NCI-H1436 treated with DMSO at 0.1 percent for 48 hours (cell line): ENCODE measurements at regions not wholly inside any gene's neighbourhood (a gene's known extent, or its start where the extent isn't known, plus 50 kb on each side); places are given as distances from the start of the nearest gene placed in this dataset.

Source experiments
- DNase-seq: peaks from one replicate; lab custom pipeline; 2025; lab: John Stamatoyannopoulos, UW

DNA sequence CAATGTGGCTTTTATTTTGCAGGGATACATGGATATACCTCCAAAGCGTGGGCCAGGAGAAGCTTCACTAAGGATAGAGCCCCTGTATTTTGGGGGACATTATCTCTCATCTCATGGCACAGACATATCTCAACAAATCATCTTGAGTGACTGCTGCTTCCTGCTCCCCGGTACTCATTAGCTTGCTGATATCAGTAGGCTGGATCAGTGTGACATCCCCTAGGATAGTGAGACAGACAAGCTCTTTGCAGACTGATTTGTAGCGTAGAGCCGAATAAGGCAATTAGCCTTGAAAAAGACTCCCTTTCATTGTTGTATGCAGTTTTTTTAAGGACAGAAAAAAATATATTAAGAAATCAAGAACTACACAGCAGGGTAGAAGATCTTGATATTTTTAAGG lies 237.7 kb upstream of the CDH9 start:
- DNase-seq = no peak

DNA sequence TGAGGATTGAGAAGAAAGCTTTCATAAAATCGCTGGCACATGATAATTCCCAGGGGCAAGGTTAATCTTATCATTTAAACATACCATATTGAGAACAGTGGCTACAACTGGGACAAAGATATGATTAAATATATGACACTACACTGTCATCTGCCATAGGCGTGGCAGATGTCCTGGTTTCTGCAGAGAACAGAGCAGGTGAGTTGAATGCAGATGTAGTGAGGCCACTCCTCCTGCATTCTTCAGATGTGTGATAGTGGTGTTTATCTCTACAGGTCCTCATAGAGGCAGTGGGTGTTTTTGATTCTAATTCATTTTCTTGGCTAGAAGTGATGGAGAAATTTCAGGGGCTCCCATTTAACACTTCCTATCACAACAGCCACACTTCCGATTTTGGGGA lies 237.0 kb upstream of the CDH9 start:
- DNase-seq = no peak

DNA sequence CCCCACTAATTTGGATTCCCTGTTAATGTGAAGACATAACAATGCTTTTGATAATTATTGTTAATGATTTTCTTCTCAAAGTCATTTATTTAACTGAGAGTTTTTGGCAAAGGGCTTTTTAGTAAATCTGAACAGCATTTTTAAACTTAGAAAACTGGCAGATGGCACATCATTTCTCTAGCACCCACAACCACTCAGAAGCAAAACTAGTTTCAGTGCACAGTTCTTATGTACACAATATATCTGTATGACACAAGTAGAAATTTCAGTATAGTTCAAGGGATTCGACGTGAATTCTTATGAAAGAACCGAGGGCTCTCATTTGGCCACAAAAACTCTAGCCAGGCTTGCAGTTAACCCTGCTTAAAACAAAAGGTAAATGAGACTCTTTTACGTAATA lies 231.4 kb upstream of the CDH9 start:
- no peak for DNase-seq

DNA sequence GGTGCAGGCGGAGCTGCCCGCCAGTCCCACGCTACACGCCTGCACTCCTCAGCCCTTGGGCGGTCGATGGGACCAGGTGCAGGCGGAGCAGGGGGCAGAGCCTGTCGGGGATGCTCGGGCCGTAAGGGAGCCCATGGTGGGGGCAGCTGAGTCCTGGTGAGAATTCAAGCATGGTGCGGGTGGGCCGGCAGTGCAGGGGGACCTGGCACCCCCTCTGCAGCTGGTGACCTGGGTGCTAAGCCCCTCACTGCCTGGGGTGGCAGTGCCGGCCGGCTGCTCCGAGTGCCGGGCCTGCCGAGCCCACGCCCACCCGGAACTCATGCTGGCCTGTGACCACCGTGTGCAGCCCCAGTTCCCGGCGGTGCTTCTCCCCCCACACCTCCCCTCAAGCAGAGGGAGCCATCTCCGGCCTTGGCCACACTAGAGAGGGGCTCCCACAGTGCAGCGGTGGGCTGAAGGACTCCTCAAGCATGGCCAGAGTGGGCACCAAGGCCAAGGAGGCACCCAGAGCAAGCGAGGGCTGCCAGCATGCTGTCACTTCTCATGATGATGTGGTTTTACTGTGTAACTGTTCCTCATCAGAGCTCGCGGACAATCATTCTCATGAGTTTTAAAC lies 228.9 kb upstream of the CDH9 start:
- no peak for DNase-seq

DNA sequence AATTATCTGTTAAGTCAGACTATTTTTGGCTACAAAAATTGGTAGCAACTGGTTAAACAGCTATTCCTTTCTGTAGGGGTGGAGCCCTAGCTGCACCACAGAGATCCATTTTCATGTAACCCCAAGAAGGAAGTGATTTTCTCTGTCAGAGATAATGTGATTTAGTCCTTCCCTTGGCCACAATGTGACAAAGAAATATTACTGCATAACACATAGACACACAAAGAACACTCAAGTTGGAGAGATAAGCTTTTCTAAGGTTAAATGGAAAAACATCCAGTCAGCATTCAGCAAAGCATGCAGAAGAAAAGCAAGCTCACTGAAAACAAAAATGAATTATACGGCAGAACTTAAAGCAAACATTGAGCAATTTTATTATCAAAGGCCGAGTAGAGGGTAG lies 227.8 kb upstream of the CDH9 start:
- no peak for DNase-seq

DNA sequence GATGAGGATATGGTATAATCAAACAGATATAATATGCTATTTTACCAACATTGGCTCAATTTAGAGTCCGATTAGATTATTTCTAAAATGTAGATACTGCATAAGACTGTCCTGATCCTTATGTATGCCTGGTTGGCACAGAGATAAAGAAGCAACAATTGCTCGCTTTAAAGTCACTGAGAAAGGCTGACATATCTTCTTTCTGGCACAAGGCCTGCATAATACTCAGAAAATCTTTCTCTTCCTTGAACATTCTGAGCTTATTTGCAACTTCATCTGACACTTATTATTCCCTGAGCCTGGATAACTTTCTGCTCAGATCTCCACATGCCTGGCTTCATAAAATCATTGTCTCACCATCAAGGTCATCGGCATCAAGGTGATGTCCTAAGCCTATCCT lies 219.3 kb upstream of the CDH9 start:
- no peak for DNase-seq

DNA sequence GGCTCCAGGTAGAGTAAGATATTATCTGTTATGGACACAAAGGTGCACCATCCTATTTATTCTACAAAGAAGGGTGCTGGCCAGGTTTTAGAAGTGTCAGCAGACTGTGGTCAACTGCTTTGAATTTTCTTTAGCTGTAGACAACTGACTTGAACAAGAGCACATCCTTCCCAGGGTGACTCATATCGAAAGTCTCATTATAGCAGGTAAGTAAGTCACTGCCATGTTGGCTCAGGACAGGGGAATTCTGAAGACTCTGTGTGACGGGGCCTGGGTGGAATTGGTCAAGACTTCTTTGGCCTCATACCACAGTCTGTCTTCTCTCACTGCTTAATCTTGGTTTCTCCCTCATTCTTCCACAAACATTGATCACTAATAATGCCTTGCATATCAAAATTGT lies 214.5 kb upstream of the CDH9 start:
- DNase-seq = no peak

DNA sequence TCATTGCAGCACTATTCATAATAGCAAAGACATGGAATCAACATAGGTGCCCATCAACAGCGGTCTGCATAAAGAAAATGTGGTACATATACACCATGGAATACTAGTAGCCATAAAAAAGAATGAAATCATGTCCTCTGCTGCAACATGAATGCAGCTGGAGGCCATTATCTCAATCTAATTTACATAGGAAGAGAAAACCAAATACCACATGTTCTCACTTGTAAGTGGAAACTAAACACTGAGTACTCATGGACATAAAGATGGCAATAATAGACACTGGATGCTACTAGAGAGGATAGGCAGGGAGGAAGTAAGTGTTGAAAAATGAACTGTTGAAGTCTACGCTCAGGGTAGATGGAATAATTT lies 203.9 kb upstream of the CDH9 start:
- no peak for DNase-seq

DNA sequence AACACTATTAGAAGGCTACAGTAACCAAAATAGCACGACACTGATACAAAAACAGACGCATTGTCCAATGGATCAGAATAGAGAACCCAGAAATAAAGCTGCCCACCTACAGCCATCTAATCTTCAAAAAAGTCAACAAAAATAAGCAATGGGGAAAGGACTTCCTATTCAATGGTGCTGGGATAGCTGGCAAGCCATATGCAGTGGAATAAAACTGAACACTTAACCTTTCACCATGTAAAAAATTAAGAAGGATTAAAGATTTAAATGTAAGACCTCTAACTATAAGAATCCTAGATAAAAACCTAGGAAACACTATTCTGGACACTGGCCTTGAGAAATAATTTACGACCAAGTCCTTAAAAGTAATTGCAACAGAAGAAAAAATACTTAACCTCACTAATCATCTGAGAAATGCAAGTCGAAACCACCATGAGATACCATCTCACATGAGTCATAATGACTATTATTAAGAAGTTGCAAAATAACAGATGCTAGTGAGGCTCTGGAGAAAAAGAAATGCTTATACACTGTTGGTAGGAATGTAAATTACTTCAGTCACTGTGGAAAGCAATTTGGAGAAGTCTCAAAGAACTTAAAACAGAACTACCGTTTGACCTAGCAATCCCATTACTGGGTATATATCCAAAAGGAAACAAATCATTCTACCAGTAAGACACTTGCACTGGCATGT lies 203.3 kb upstream of the CDH9 start:
- no peak for DNase-seq

DNA sequence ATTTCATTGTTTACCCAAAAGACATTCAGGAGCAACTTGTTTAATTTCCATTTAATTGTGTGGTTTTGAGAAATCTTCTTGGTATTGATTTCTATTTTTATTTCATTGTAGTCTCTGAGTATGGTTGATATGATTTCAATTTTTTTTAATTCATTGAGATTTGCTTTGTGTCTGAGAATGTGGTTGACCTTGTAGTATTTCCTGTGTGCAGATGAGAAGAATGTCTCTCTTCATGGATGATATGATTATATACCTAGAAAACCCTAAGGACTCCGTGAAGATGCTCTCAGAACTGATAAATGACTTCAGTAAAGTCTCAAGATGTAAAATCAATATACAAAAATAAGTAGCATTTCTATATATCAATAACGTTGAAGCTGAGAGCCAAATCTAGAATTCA lies 202.4 kb upstream of the CDH9 start:
- DNase-seq = no peak

DNA sequence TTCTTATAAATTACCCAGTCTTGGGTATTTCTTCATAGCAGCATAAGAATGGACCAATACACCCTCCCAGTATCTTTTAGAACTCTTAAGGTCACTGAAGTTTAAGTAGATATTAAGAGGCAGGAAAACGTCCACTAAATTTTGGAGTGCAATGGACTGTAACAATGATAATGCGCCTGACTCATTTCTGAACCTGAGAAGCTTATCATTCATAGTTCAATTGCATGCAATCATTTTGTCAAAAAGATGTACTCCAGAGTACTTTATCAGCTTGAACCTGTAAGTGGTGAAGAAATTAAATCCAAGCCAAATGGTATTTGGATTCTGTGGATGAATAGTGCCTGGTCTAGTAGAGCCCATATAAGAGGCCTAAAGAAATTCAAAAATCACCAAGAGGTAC lies 196.5 kb upstream of the CDH9 start:
- no peak for DNase-seq

DNA sequence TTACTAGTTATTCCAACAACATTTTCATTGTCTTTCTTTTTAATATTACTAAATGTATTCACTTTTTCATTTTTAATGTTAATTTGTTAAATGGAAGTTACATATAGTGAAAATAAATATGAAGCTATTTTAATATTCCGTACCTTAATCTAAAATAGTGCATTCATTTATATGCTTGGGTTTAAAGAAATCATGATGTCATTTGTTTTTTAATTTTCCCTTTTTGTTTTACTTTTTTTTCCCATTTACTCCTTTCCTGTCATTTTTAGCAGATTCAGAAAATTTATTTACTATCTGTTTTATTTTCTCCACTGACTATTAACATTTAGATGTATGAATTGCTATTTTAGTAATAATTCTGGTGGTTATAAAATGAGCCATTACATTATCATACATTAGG lies 183.0 kb upstream of the CDH9 start:
- no peak for DNase-seq

DNA sequence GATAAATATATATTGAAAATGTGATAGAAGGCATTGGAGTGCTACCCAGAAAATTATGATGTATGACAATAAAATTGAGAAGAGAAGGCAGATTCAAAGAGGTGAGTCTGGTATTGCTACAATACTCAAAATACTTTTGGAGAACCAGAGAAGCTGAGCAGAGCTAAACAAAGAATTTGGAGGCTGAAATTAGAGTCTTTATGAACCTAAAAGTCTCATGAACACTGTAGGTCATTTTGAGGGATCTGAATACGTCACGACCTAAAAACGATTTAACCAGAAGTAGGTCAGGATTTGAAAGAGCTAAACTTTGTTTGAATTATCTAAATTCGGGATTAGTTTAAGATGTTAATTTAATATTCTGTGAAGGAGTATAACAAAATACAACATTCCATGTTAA lies 182.4 kb upstream of the CDH9 start:
- no peak for DNase-seq

DNA sequence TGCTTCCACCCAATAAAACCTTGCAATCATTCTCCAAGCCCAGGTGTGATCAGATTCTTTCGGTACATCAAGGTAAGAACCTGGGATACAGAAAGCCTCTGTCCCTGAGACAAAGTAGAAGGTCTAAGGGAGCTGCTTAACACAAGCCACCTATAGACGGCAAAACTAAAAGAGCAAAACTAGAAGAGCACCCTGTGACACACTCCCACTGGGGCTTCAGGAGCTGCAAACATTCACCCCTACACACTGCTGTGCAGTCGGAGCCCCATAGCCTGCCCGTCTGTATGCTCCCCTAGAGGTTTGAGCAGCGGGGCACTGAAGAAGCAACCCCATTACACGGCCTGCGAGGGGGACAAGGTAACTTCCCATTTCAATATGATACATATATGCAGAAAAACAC lies 179.6 kb upstream of the CDH9 start:
- no peak for DNase-seq

DNA sequence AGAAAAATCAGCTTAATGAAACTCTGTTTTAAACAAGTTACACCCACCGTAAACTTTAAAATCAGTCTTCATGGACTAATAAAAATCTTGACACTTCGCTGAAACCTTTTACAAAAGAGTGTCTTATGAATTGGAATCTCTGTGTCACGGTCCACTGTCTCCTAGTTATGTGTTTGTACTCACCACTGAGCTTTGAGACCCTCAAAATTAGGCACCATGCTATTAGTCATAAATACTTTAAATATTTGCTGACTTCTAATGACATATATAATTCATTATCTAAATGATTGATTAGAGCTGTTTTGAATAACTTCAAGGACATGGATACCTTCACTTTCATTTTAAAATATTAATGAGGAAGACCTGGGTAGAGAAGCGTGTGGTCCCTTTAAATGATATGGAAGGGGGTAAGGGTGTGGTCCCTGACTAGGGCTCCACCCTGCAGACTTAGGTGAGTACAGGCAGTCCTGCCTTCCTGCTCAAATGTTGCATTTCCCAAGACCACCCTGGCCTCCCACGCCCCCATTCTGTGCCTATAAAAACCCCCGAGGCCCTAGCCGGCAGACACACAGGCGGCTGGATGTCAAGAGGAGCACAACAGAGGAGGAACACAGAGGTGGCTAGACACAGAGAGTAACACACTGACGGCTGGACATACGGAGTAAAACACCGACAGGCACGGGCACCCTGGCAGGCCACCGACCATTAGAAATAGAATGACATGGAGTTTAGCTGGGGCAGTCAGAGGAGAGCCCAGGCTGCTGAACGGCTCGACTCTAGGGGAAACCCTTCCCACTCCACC lies 179.0 kb upstream of the CDH9 start:
- no peak for DNase-seq

DNA sequence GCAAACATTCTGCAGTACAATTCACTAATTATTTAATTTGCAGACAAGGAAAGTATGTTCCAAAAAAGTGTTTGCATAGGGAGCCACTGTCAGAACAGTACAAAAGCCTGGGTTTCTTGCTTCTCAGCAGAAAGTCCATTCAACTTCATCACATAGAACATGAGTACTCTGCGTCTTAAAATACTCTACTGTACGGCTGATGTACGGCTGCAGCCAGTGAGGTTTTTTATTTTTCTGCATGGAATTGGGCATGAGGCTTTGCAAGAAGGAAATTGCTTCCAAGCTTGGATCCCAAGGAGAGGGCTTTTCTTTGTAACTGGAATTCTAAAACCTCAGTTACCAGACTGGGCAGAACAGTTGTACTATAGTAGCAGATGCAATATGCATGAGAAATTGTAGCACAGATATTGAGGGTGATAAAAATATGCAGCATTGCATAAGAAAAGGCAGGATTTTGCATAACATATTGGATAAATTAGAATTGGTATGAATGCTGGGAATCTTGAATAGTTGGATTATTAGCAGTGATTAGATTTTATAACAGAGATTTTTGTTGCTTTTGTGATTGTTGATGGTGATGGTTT lies 178.1 kb upstream of the CDH9 start:
- no peak for DNase-seq

DNA sequence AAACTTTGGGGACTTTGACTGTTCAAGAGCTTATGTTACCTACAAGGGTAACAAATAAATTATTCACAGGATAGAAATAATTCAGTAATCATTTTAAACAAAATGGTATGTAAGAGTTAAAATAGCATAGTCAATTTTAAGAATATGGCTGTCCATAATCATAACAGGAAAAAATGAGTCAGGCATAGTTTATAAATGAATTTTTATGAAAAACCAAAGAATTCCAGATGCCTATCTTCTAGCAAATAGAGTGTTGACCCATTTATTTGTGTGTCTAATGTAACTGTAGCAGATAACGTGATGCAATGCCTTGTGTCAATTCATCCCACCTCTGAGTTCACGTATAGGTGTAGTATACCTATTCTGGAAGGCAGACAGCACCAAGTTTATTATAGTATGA lies 169.7 kb upstream of the CDH9 start:
- DNase-seq = no peak

DNA sequence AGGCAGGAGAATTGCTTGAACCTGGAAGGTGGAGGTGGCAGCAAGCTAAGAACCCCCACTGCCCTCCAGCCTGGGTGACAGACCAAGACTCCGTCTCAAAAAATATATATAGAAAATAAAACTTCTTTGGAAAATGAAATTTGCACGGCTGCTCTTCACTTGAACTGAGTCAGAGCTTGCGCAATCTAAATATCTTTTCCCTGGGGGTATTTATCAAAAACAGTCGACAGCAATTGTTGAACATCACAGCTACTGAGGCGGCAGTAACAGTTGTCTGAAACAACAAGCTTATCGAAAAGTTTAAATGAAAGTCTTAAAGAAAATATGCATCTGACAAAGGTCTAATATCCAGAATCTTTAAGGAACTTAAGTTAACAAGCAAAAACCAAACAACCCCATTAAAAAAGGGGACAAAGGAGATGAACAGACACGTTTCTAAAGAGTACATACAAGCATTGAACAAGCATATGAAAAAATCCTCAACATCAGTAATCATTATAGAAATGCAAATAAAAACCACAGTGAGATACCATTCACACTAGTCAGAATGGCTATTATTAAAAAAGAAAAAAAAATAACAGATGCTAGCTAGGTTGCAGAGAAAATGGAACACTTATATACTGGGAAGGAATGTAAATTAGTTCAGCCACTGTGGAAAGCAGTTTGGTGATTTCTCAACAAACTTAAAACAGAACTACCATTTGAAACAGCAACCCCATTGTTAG lies 153.6 kb upstream of the CDH9 start:
- no peak for DNase-seq

DNA sequence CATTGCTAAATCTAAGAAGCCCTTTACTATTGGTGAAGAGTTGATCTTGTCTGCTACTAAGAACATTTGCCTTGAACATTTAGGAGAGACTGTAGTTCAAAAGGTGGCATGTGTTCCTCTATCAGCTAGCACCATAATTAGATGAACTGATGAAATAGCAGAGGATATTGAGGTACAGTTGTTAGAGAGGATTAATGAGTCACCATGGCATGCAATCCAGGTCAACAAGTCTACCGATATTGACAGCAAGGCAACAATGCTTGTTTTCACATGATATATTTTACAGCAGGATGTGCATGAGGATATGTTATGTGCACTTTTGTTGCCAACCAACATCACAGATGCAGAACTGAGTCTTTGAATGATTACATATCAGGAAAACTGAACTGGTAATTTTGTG lies 134.3 kb upstream of the CDH9 start:
- DNase-seq = no peak

DNA sequence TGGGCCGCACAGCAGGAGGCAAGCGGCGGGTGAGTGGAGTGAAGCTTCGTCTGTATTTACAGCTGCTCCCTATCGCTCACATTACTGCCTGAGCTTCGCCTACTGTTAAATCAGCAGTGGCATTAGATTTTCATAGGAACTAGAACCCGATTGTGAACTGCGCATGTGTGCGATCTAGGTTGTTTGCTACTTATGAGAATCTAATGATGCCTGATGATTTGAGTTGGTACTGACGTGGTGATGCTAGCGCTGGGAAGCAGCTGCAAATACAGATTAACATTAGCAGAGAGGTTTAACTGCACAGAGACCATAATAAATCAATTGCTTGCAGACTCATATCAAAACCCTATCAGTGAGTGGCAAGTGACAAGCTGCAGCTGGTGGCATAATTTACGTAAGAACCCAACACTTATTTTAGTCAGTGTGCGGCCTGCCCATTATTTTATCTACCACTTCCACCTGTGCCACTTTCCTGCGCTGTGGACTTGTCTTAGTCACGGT lies 133.4 kb upstream of the CDH9 start:
- peak; percentile 3 for DNase-seq

DNA sequence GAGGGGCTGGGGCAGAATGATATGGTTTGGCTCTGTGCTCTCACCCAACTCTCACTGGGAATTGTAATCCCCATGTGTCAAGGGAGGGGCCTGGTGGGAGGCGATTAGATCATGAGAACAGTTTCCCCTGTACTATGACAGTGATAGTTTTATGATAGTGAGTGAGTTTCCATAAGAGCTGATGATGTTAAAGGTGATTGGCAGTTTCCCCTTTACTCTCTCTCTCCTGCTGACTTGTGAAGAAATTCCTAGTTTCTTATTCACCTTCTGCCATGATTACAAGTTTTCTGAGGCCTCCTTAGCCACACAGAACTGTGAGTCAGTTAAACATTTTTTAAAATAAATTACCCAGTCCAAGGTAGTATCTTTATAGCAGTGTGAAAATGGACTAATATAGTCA lies 120.4 kb upstream of the CDH9 start:
- no peak for DNase-seq

DNA sequence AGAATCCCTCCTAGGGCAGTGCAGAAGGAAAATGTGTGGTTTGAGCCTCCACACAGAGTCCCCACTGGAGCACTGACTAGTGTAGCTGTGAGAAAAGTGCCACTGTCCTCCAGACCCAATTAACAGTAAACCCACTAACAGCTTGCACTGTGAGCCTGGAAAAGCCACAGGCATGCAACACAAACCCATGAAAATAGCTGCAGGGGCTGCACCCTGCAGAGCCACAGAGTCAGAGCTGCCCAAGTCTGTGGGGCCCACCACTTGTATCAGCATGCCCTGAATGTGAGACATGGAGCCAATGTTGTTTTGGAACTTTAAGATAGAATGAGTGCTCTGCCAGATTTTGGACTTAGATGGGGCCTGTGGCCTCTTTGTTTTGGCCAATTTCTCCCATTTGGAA lies 119.8 kb upstream of the CDH9 start:
- DNase-seq = no peak
